Endothelial cell (in vitro differentiated cells): ENCODE measurements at regions not wholly inside any gene's neighbourhood (a gene's known extent, or its start where the extent isn't known, plus 50 kb on each side); places are given as distances from the start of the nearest gene placed in this dataset.

ENCODE experiments used
- DNase-seq: peaks from one replicate; pipeline ENCODE4 v3.0.0; 2021; ENCODE audit warnings: low spot score
- H3K27ac Mint-ChIP-seq: one replicate; pipeline ENCODE4 v1.8.0; 2021; ENCODE audit warnings: mixed read lengths, inconsistent platforms; ENCODE audit not compliant: unreplicated experiment
- H3K27me3 Mint-ChIP-seq: one replicate; pipeline ENCODE4 v1.8.0; 2021; ENCODE audit warnings: mild to moderate bottlenecking, moderate library complexity, mixed read lengths, inconsistent platforms; ENCODE audit not compliant: unreplicated experiment
- H3K36me3 Mint-ChIP-seq: one replicate; pipeline ENCODE4 v1.8.0; 2021; ENCODE audit warnings: mild to moderate bottlenecking, low read depth, mixed read lengths, inconsistent platforms; ENCODE audit not compliant: unreplicated experiment
- H3K4me1 Mint-ChIP-seq: one replicate; pipeline ENCODE4 v1.8.0; 2021; ENCODE audit warnings: mild to moderate bottlenecking, mixed read lengths, inconsistent platforms; ENCODE audit not compliant: unreplicated experiment
- H3K4me3 Mint-ChIP-seq: one replicate; pipeline ENCODE4 v1.8.0; 2021; ENCODE audit warnings: mild to moderate bottlenecking, mixed read lengths, inconsistent platforms; ENCODE audit not compliant: unreplicated experiment
- H3K9me3 Mint-ChIP-seq: one replicate; pipeline ENCODE4 v1.8.0; 2021; ENCODE audit warnings: mixed read lengths, inconsistent platforms; ENCODE audit not compliant: unreplicated experiment
- CTCF ChIP-seq: fragments of 200-600 bp; sonication (generic); IDR thresholded peaks from one replicate; pipeline ENCODE4 v1.5.0; 2021; ENCODE audit warnings: antibody characterized with exemption; ENCODE audit not compliant: unreplicated experiment

GRCh38 chr10:28920091-28920490, 242.8 kb downstream of the BAMBI start:
- no peaks in the 10 kb centered on the region for H3K27me3 Mint-ChIP-seq
- no peak for TF ChIP-seq CTCF

GRCh38 chr10:28922127-28922526, 244.8 kb downstream of the BAMBI start:
- Mint-ChIP-seq H3K27ac (no peak overlapping the region), H3K9me3 (no peaks in the 10 kb centered on the region)

More at GRCh38 chr10:28920091-28920490, 242.8 kb downstream of the BAMBI start:
- Mint-ChIP-seq H3K4me1 (no peaks in the 10 kb centered on the region), H3K9me3 (no peaks in the 10 kb centered on the region), H3K36me3 (peaks cover 3% of the 10 kb centered on the region), H3K4me3 (no peak overlapping the region), H3K27ac (no peak overlapping the region)
- no peak for DNase-seq

GRCh38 chr10:28922861-28923260, 245.5 kb downstream of the BAMBI start:
- no peak for DNase-seq
- no peak for TF ChIP-seq CTCF
- no peaks in the 10 kb centered on the region for H3K36me3 Mint-ChIP-seq

More at GRCh38 chr10:28922127-28922526, 244.8 kb downstream of the BAMBI start:
- Mint-ChIP-seq H3K36me3 (peaks cover 3% of the 10 kb centered on the region), H3K4me1 (no peaks in the 10 kb centered on the region), H3K4me3 (no peak overlapping the region), H3K27me3 (no peaks in the 10 kb centered on the region)
- TF ChIP-seq CTCF, result no peak
- DNase-seq, result no peak

GRCh38 chr10:28924717-28925116, 247.4 kb downstream of the BAMBI start:
- H3K4me3 Mint-ChIP-seq, result no peak overlapping the region
- H3K4me1 Mint-ChIP-seq, result no peaks in the 10 kb centered on the region
- H3K27me3 Mint-ChIP-seq, result no peaks in the 10 kb centered on the region
- no peak for TF ChIP-seq CTCF
- no peak overlapping the region for H3K27ac Mint-ChIP-seq
- DNase-seq, result no peak
- H3K9me3 Mint-ChIP-seq, result no peaks in the 10 kb centered on the region
- H3K36me3 Mint-ChIP-seq, result no peaks in the 10 kb centered on the region

More at GRCh38 chr10:28922861-28923260, 245.5 kb downstream of the BAMBI start:
- Mint-ChIP-seq H3K27me3 (no peaks in the 10 kb centered on the region), H3K4me1 (no peaks in the 10 kb centered on the region), H3K9me3 (no peaks in the 10 kb centered on the region), H3K27ac (no peak overlapping the region), H3K4me3 (no peak overlapping the region)

- Mint-ChIP-seq H3K27me3 (no peaks in the 10 kb centered on the region), H3K4me3 (no peak overlapping the region), H3K9me3 (no peaks in the 10 kb centered on the region), H3K27ac (no peak overlapping the region), H3K36me3 (no peaks in the 10 kb centered on the region), H3K4me1 (no peaks in the 10 kb centered on the region)
- no peak for TF ChIP-seq CTCF
- DNase-seq, result no peak
Measured at GRCh38 chr10:28925121-28925663, 247.9 kb downstream of the BAMBI start.
